ENCODE measurements at regions not wholly inside any gene's neighbourhood (a gene's known extent, or its start where the extent isn't known, plus 50 kb on each side); places are given as distances from the start of the nearest gene placed in this dataset.

DNA sequence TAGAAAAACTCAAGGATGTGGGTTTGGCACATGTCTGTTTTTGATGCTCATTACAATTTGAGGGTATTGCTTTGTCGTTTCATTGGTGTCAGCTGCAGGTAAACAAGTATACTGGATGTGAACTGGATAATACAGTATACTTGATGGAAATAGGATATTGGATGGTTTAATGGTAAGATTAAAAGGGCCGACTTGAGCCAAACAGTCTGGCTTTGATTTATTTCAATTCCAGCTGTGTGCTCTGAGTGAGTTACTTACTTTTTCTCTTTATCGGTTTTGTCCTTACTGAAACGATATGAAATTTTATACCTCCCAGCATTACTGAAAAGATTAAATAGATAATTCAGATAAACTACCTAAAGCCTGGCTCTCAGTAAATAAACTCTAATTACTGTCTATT is 227.6 kb downstream of the ASXL3 start:
- Histone ChIP-seq H3K9me3 (replicated peaks; ENCODE audit: control insufficient read depth, low read depth, low read length) (no peaks in the 10 kb centered on the region), H3K27me3 (ENCODE audit: control insufficient read depth, insufficient read depth, low read length) (no peaks in the 10 kb centered on the region), H3K27ac (ENCODE audit: low read length) (no peak overlapping the region), H3K4me1 (ENCODE audit: control insufficient read depth, insufficient read depth, low read length) (peaks cover 6% of the 10 kb centered on the region), H3K4me3 (ENCODE audit: low read length) (no peak overlapping the region), H3K36me3 (ENCODE audit: control insufficient read depth, insufficient read depth, low read length) (no peaks in the 10 kb centered on the region)
- 17% methylated on average over 1 of the region's 4 CpGs for WGBS (ENCODE audit: insufficient coverage)
- no peak for DNase-seq

DNA sequence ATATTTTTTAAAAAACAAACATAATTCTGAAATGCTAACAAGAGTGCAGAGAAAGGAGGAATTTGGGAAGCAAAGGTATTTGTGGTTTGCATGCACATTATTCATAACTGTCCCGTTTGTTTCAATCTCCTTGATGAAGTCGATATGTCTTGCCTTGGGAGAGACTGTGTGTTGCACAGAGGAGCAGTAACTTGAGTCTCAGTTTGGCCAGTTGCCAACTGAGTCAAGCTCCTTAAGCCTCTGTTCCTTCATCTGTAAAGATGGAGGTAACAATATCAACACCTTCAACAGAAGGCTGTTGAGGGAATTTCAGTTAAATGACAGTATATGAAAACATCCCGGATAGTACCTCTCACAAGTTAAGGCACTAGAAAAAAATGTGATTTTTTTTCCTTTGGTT is 226.2 kb downstream of the ASXL3 start:
- peaks cover 6% of the 10 kb centered on the region for H3K4me1 ChIP-seq (ENCODE audit: control insufficient read depth, insufficient read depth, low read length)
- H3K36me3 ChIP-seq (ENCODE audit: control insufficient read depth, insufficient read depth, low read length), result no peaks in the 10 kb centered on the region
- no peak overlapping the region for H3K4me3 ChIP-seq (ENCODE audit: low read length)
- no peak overlapping the region for H3K27ac ChIP-seq (ENCODE audit: low read length)
- H3K9me3 ChIP-seq (replicated peaks; ENCODE audit: control insufficient read depth, low read depth, low read length), result no peaks in the 10 kb centered on the region
- no CpG with 5 or more reads among the region's 3 CpGs for WGBS (ENCODE audit: insufficient coverage)
- H3K27me3 ChIP-seq (ENCODE audit: control insufficient read depth, insufficient read depth, low read length), result no peaks in the 10 kb centered on the region
- DNase-seq, result peak; percentile 76

DNA sequence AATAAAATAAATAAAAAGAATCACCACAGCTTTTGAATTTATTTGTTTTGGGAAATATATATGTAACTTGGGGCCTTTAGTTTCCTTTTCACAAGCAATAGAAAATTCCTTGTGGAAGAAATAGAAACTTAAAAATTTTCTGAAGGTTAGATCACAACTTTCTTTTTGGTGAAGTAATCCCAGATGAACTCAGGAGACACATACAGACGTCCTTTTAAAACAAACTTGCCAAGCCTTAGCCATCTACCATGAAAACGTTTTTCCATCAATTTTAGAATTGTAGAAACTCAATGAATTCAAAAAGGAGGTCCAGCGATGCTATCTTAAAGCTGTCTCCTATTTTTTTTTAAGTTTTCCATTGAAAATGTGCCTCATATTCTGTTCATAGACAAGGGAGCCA is 225.6 kb downstream of the ASXL3 start:
- WGBS (ENCODE audit: insufficient coverage), result 14% methylated on average over 1 of the region's 3 CpGs
- H3K27ac ChIP-seq (ENCODE audit: low read length), result peak overlapping the region; percentile 13
- no peak overlapping the region for H3K4me3 ChIP-seq (ENCODE audit: low read length)
- H3K36me3 ChIP-seq (ENCODE audit: control insufficient read depth, insufficient read depth, low read length), result no peaks in the 10 kb centered on the region
- H3K9me3 ChIP-seq (replicated peaks; ENCODE audit: control insufficient read depth, low read depth, low read length), result no peaks in the 10 kb centered on the region
- DNase-seq, result peak; percentile 78
- H3K4me1 ChIP-seq (ENCODE audit: control insufficient read depth, insufficient read depth, low read length), result peaks cover 6% of the 10 kb centered on the region
- no peaks in the 10 kb centered on the region for H3K27me3 ChIP-seq (ENCODE audit: control insufficient read depth, insufficient read depth, low read length)

DNA sequence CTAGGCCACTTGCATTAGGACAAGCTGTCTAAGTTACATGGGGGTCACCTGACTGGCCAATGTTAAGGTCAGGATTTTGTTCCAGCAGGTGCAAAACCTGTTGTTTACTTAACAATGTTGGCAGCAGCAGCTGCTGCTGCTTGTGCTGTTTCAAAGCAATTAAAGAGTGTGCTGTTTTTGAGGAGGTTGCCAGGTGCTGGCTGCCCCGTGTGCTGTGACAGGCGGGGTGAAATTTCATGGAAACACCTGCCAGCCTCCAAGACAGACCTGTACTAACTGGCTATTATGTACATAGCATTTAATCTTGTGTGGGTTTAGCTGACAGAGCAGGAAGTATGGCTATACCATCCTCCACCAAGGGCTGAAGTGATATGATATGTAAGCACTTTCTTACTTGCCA is 224.9 kb downstream of the ASXL3 start:
- no peaks in the 10 kb centered on the region for H3K36me3 ChIP-seq (ENCODE audit: control insufficient read depth, insufficient read depth, low read length)
- DNase-seq, result peak; percentile 52
- H3K27ac ChIP-seq (ENCODE audit: low read length), result peak overlapping the region; percentile 37
- H3K27me3 ChIP-seq (ENCODE audit: control insufficient read depth, insufficient read depth, low read length), result no peaks in the 10 kb centered on the region
- H3K9me3 ChIP-seq (replicated peaks; ENCODE audit: control insufficient read depth, low read depth, low read length), result no peaks in the 10 kb centered on the region
- H3K4me3 ChIP-seq (ENCODE audit: low read length), result no peak overlapping the region
- peaks cover 6% of the 10 kb centered on the region for H3K4me1 ChIP-seq (ENCODE audit: control insufficient read depth, insufficient read depth, low read length)
- no CpG with 5 or more reads among the region's 2 CpGs for WGBS (ENCODE audit: insufficient coverage)
